Mucosa of rectum (tissue), 2 donors: ENCODE measurements at regions not wholly inside any gene's neighbourhood (a gene's known extent, or its start where the extent isn't known, plus 50 kb on each side); places are given as distances from the start of the nearest gene placed in this dataset.
"Not testable (repeated sequence)": the region's sequence is repeated elsewhere in the genome, so short reads cannot be mapped to it uniquely, and the experiment has no call there.

Experiments used
- H3K27ac ChIP-seq, 2 donors: one replicate each; pipeline ENCODE4 v1.7.0; 2013; ENCODE audit warnings: inconsistent platforms in 2 of 2, low read depth in 2 of 2, low read length in 2 of 2
- H3K27me3 ChIP-seq, 2 donors: one replicate each; pipeline ENCODE4 v1.7.0; 2013; ENCODE audit warnings: low read length in 2 of 2; ENCODE audit not compliant: control insufficient read depth in 2 of 2, insufficient read depth in 2 of 2
- H3K36me3 ChIP-seq, 2 donors: one replicate each; pipeline ENCODE4 v1.7.0; 2013; ENCODE audit warnings: low read length in 2 of 2; ENCODE audit not compliant: control insufficient read depth in 2 of 2, insufficient read depth in 2 of 2
- H3K4me1 ChIP-seq, 2 donors: one replicate each; pipeline ENCODE4 v1.7.0; 2013; ENCODE audit warnings: low read length in 2 of 2, mild to moderate bottlenecking in 1 of 2; ENCODE audit not compliant: control insufficient read depth in 2 of 2, insufficient read depth in 2 of 2
- H3K4me3 ChIP-seq, 2 donors: one replicate each; pipeline ENCODE4 v1.7.0; 2013; ENCODE audit warnings: low read length in 2 of 2
- H3K9ac ChIP-seq, 2 donors: one replicate each; pipeline ENCODE4 v1.7.0; 2013; ENCODE audit warnings: low read length in 2 of 2, low read depth in 1 of 2, mild to moderate bottlenecking in 1 of 2
- H3K9me3 ChIP-seq, 2 donors: one replicate each; pipeline ENCODE4 v1.7.0; 2013; ENCODE audit warnings: low read length in 2 of 2; ENCODE audit not compliant: control insufficient read depth in 2 of 2
- donor health status: healthy.
- donor health status: Normal muscosa, but diverticular disease.

DNA sequence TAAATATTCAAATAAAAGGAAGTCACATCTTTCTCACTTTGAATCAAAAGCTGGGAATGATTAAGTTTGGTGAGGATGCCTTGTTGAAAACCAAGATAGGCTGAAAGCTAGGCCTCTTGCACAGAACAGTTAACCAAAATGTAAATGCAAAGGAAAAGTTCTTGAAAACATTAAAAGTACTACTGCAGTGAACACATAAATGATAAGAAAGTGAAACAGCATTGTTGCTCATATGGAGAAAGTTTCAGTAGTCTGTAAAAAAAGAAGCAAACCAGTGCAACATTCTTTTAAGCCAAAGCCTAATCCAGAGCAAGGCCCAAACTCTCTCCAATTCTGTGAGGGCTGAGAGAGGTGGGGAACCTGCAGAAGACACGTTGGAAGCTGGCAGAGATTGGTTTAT is 1281.9 kb downstream of the CDH12 start:
- not testable (repeated sequence) for H3K4me3 ChIP-seq, H3K9ac ChIP-seq, H3K27ac ChIP-seq, H3K9me3 ChIP-seq, H3K36me3 ChIP-seq, H3K27me3 ChIP-seq, H3K4me1 ChIP-seq

GRCh38 chr5:21559109-21559508 is 1294.0 kb downstream of the CDH12 start:
- H3K27me3 ChIP-seq, H3K4me1 ChIP-seq, H3K9ac ChIP-seq, H3K9me3 ChIP-seq, H3K27ac ChIP-seq, H3K4me3 ChIP-seq, H3K36me3 ChIP-seq: not testable (repeated sequence)

DNA sequence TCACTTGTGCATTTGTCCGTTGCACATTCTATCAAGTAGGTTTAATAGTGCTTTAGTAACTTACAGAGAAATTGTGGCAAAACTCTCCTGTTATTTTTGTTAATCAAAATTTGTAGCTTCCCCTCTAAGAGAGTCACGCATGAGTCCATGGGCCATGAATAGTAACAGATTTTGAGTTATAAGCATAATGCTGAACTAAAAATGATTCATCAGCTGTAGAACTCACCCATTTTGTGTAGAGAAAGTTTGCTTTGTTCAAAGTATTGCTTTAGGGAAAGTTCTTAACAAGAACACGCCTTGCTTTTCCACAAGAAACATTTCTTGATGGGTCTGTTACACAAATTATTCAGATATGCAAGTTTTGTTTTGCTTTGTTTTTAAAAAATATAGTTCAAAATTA is 1300.9 kb downstream of the CDH12 start:
- H3K4me3 ChIP-seq, H3K9ac ChIP-seq, H3K36me3 ChIP-seq, H3K4me1 ChIP-seq, H3K27ac ChIP-seq, H3K9me3 ChIP-seq, H3K27me3 ChIP-seq: not testable (repeated sequence)

DNA sequence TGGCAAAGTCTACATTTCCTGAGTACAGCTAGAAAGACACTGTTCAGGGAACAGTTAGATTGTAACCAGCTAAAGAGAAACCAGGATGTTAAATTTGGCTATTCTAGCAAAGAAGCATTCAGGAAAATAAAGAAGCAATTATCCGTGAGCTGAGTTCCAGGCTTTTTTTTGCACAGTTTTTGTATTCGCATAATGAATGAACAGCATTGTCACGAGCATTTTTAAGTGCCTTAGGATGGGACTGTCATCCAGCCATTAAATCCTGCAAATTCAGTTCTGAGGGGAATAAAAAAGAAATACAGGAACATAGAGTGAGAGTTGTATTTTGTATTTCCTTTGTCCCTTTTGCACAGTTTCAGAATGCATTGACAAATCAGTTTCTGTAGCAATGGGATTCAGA is 1302.2 kb downstream of the CDH12 start:
- H3K27ac ChIP-seq, H3K27me3 ChIP-seq, H3K4me1 ChIP-seq, H3K9ac ChIP-seq, H3K9me3 ChIP-seq, H3K4me3 ChIP-seq, H3K36me3 ChIP-seq: not testable (repeated sequence)

GRCh38 chr5:21547656-21548055 is 1305.5 kb downstream of the CDH12 start:
- not testable (repeated sequence) for H3K4me3 ChIP-seq, H3K27me3 ChIP-seq, H3K9me3 ChIP-seq, H3K36me3 ChIP-seq, H3K4me1 ChIP-seq, H3K27ac ChIP-seq, H3K9ac ChIP-seq

DNA sequence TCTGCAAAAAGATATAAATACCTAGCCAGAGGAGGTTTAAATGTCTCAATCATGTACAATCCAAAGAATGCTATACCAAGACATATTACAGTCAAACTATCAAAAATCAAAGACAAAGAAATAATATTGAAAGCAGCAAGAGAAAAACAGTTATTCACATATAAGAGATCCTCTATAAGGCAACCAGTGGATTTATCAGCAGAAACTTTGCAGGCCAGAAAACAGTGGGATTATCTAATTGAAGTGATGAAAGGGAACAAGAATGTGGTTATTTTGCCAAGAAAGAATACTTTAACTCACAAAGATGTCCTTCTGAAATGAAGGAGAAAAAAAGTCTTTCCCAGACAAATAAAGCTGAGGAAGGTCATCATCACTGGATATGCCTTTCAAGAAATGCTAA is 1318.0 kb downstream of the CDH12 start:
- H3K4me1 ChIP-seq, H3K27ac ChIP-seq, H3K9ac ChIP-seq, H3K9me3 ChIP-seq, H3K4me3 ChIP-seq, H3K36me3 ChIP-seq, H3K27me3 ChIP-seq: not testable (repeated sequence)

- not testable (repeated sequence) for H3K27ac ChIP-seq, H3K27me3 ChIP-seq
Observed at GRCh38 chr5:21521157-21521556, 1332.0 kb downstream of the CDH12 start.

DNA sequence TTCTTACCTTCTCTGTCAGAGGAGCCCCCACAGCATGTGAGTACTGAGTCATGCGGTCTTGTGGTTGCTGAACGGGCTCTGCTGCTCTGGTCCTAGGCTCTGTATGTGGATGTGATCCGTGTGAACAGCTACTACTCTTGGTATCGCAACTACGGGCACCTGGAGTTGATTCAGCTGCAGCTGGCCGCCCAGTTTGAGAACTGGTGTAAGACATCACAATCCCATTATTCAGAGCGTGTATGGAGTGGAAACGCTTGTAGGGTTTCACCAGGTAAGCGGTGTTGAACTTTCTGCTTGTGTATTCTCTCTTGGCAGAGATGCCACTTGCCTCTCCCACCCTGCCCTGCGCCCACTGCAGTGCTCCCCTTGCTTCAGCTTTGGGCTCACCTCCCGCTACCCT is 1356.2 kb downstream of the CDH12 start:
- not testable (repeated sequence) for H3K4me1 ChIP-seq, H3K4me3 ChIP-seq, H3K27me3 ChIP-seq, H3K9ac ChIP-seq, H3K9me3 ChIP-seq, H3K27ac ChIP-seq, H3K36me3 ChIP-seq

More at GRCh38 chr5:21521157-21521556, 1332.0 kb downstream of the CDH12 start:
- H3K4me1 ChIP-seq, H3K9me3 ChIP-seq, H3K4me3 ChIP-seq, H3K36me3 ChIP-seq, H3K9ac ChIP-seq: not testable (repeated sequence)

- H3K36me3 ChIP-seq = peaks cover 0 to 12% of the 10 kb centered on the region in 2 donors
- not testable (repeated sequence) for H3K9ac ChIP-seq, H3K27ac ChIP-seq, H3K27me3 ChIP-seq, H3K9me3 ChIP-seq, H3K4me3 ChIP-seq, H3K4me1 ChIP-seq
Observed at GRCh38 chr5:21496056-21496455, 1357.1 kb downstream of the CDH12 start.

- H3K9me3 ChIP-seq, H3K4me3 ChIP-seq, H3K27me3 ChIP-seq, H3K9ac ChIP-seq, H3K4me1 ChIP-seq, H3K27ac ChIP-seq: not testable (repeated sequence)
- peaks cover 0 to 12% of the 10 kb centered on the region in 2 donors for H3K36me3 ChIP-seq
Observed at GRCh38 chr5:21495235-21495634, 1357.9 kb downstream of the CDH12 start.

- H3K4me1 ChIP-seq, H3K27ac ChIP-seq, H3K27me3 ChIP-seq, H3K9me3 ChIP-seq, H3K9ac ChIP-seq, H3K4me3 ChIP-seq: not testable (repeated sequence)
- peaks cover 0 to 12% of the 10 kb centered on the region in 2 donors for H3K36me3 ChIP-seq
Observed at GRCh38 chr5:21494033-21494432, 1359.1 kb downstream of the CDH12 start.
